ENCODE measurements at regions not wholly inside any gene's neighbourhood (a gene's known extent, or its start where the extent isn't known, plus 50 kb on each side); places are given as distances from the start of the nearest gene placed in this dataset.

GRCh38 chr3:88225326-88226008 is 75.7 kb downstream of the C3orf38 start:
- Mint-ChIP-seq H3K27ac (no peak overlapping the region; the same call in 1 of the 2 replicates), H3K36me3 (ENCODE audit: low read depth) (no peaks in the 10 kb centered on the region), H3K4me3 (no peak overlapping the region), H3K27me3 (ENCODE audit: insufficient read depth, low read depth, poor library complexity) (peaks cover 2% of the 10 kb centered on the region), H3K4me1 (peaks cover 2% of the 10 kb centered on the region; the same call in 1 of the 3 replicates), H3K9me3 (no peaks in the 10 kb centered on the region)
- no peaks in the 10 kb centered on the region for H3K27me3 ChIP-seq (ENCODE audit: insufficient read depth)
- no peaks in the 10 kb centered on the region for H3K36me3 ChIP-seq (ENCODE audit: insufficient read depth)
- TF ChIP-seq, protein P1, sequence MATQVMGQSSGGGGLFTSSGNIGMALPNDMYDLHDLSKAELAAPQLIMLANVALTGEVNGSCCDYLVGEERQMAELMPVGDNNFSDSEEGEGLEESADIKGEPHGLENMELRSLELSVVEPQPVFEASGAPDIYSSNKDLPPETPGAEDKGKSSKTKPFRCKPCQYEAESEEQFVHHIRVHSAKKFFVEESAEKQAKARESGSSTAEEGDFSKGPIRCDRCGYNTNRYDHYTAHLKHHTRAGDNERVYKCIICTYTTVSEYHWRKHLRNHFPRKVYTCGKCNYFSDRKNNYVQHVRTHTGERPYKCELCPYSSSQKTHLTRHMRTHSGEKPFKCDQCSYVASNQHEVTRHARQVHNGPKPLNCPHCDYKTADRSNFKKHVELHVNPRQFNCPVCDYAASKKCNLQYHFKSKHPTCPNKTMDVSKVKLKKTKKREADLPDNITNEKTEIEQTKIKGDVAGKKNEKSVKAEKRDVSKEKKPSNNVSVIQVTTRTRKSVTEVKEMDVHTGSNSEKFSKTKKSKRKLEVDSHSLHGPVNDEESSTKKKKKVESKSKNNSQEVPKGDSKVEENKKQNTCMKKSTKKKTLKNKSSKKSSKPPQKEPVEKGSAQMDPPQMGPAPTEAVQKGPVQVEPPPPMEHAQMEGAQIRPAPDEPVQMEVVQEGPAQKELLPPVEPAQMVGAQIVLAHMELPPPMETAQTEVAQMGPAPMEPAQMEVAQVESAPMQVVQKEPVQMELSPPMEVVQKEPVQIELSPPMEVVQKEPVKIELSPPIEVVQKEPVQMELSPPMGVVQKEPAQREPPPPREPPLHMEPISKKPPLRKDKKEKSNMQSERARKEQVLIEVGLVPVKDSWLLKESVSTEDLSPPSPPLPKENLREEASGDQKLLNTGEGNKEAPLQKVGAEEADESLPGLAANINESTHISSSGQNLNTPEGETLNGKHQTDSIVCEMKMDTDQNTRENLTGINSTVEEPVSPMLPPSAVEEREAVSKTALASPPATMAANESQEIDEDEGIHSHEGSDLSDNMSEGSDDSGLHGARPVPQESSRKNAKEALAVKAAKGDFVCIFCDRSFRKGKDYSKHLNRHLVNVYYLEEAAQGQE (IDR thresholded peaks at IDR 0.05; ENCODE audit: unreplicated experiment): no peak
- TF ChIP-seq NANOG (IDR thresholded peaks at IDR 0.05; ENCODE audit: borderline replicate concordance) (no peak), POLR2AphosphoS5 (IDR thresholded peaks at IDR 0.05; ENCODE audit: low read depth) (no peak), ZNF331 (CRISPR knock-in tag; IDR thresholded peaks at IDR 0.05; ENCODE audit: low read depth) (no peak), EZH2 (IDR thresholded peaks at IDR 0.05; ENCODE audit: low read depth, unreplicated experiment) (no peak), JUNB (IDR thresholded peaks at IDR 0.05; ENCODE audit: unreplicated experiment) (no peak), ZNF114 (CRISPR knock-in tag; IDR thresholded peaks at IDR 0.05) (no peak)
- H3K79me2 ChIP-seq (replicated peaks; ENCODE audit: insufficient read depth): no peaks in the 10 kb centered on the region
- ATAC-seq (no peak), DNase-seq (ENCODE audit: low spot score) (no peak)
- no peaks in the 10 kb centered on the region for H3F3A ChIP-seq (replicated peaks; ENCODE audit: low read depth)
- H3K27ac ChIP-seq (ENCODE audit: low read depth): no peak overlapping the region
- H3K9me2 ChIP-seq (ENCODE audit: insufficient read depth): peaks cover 4% of the 10 kb centered on the region; the same call in 1 of the 2 replicates
- H3K4me2 ChIP-seq: no peak overlapping the region
- H2AFZ ChIP-seq: peak overlapping the region; percentile 59; the same call in 1 of the 2 replicates
- no peak overlapping the region for H3K4me3 ChIP-seq
- H4K20me1 ChIP-seq (replicated peaks; ENCODE audit: insufficient read depth): no peaks in the 10 kb centered on the region
- H3K4me1 ChIP-seq (ENCODE audit: insufficient read depth): 0 out of 2 replicates have a peak, but pooled peaks cover 3% of the 10 kb centered on the region

- Mint-ChIP-seq H3K36me3 (ENCODE audit: low read depth) (no peaks in the 10 kb centered on the region), H3K27me3 (ENCODE audit: insufficient read depth, low read depth, poor library complexity) (peaks cover 2% of the 10 kb centered on the region), H3K4me1 (peaks cover 5% of the 10 kb centered on the region; the same call in 1 of the 3 replicates), H3K4me3 (no peak overlapping the region), H3K9me3 (no peaks in the 10 kb centered on the region), H3K27ac (no peak overlapping the region)
- Histone ChIP-seq H3K27ac (ENCODE audit: low read depth) (no peak overlapping the region), H3K4me1 (ENCODE audit: insufficient read depth) (0 out of 2 replicates have a peak, but pooled peaks cover 3% of the 10 kb centered on the region), H3K9me2 (ENCODE audit: insufficient read depth) (peaks cover 9% of the 10 kb centered on the region; the same call in 1 of the 2 replicates), H3K27me3 (ENCODE audit: insufficient read depth) (no peaks in the 10 kb centered on the region), H3K36me3 (ENCODE audit: insufficient read depth) (no peaks in the 10 kb centered on the region), H3K4me2 (no peak overlapping the region), H3K79me2 (replicated peaks; ENCODE audit: insufficient read depth) (no peaks in the 10 kb centered on the region), H3F3A (replicated peaks; ENCODE audit: low read depth) (no peaks in the 10 kb centered on the region), H2AFZ (no peak overlapping the region), H4K20me1 (replicated peaks; ENCODE audit: insufficient read depth) (no peaks in the 10 kb centered on the region), H3K4me3 (no peak overlapping the region)
- no peak for DNase-seq (ENCODE audit: low spot score)
- ATAC-seq: no peak
- TF ChIP-seq EZH2phosphoT487 (IDR thresholded peaks at IDR 0.05; ENCODE audit: unreplicated experiment) (no peak), POLR2AphosphoS5 (IDR thresholded peaks at IDR 0.05; ENCODE audit: low read depth) (no peak), ETS1 (IDR thresholded peaks at IDR 0.05) (no peak), STAT1 (IDR thresholded peaks at IDR 0.05; ENCODE audit: unreplicated experiment) (no peak), JUNB (IDR thresholded peaks at IDR 0.05; ENCODE audit: unreplicated experiment) (no peak), EZH2 (IDR thresholded peaks at IDR 0.05; ENCODE audit: low read depth, unreplicated experiment) (no peak), CREB1 (CRISPR knock-in tag; IDR thresholded peaks at IDR 0.05; ENCODE audit: low read depth) (no peak), ZNF114 (CRISPR knock-in tag; IDR thresholded peaks at IDR 0.05) (no peak), NANOG (IDR thresholded peaks at IDR 0.05; ENCODE audit: borderline replicate concordance) (no peak)
- TF ChIP-seq, protein P2, sequence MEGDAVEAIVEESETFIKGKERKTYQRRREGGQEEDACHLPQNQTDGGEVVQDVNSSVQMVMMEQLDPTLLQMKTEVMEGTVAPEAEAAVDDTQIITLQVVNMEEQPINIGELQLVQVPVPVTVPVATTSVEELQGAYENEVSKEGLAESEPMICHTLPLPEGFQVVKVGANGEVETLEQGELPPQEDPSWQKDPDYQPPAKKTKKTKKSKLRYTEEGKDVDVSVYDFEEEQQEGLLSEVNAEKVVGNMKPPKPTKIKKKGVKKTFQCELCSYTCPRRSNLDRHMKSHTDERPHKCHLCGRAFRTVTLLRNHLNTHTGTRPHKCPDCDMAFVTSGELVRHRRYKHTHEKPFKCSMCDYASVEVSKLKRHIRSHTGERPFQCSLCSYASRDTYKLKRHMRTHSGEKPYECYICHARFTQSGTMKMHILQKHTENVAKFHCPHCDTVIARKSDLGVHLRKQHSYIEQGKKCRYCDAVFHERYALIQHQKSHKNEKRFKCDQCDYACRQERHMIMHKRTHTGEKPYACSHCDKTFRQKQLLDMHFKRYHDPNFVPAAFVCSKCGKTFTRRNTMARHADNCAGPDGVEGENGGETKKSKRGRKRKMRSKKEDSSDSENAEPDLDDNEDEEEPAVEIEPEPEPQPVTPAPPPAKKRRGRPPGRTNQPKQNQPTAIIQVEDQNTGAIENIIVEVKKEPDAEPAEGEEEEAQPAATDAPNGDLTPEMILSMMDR (conservative IDR thresholded peaks at IDR 0.05; ENCODE audit: low read depth in 2 of 2): no peak
Observed at GRCh38 chr3:88226910-88227309, 77.2 kb downstream of the C3orf38 start.

All from GM23338 (cell line).